ENCODE measurements at regions not wholly inside any gene's neighbourhood (a gene's known extent, or its start where the extent isn't known, plus 50 kb on each side); places are given as distances from the start of the nearest gene placed in this dataset.
A peak's percentile ranks its signal among the peaks of the same experiment; 100 is the strongest.

DNA sequence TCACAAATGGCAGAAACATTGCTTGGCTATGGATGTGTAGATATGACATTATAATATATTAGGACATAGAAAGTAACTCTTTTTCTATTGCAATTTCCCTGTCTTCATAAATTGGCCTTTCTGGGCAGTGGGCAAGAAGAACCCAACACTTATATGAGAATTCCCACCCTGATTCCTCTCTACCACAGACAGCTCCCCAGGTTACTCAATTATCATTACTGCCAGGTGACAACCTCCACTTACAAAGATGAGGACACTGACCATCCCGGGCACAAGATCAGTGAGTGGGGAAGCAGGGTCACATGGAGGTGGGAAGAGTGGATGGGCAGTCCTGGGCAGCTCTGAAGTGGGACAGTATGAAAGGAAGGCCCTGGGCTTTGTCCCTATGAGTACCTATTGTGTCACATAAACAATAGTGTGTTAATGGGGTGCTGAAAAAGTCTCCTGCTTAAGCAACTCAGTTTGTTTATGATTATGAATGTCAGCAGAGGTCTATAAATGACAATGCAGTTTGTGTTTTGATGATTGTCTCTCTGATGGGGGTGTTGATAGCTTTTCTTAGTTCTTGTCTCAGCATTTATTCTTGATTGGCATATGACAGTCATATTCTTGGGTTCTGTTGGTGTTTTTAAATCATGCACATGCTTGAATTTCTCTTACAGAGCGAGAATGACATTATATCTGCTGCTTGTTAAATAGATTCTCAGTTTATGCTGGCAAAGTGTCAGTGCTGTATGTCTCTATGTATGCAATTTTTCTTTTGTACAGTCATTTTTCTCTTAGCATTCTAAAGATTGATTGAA, 99.9 kb downstream of the SLIT2 start:
- Histone ChIP-seq H3K4me3 (no peak overlapping the region), H3K4me1 (no peaks in the 10 kb centered on the region), H3K9me3 (no peaks in the 10 kb centered on the region), H3K27ac (no peak overlapping the region), H3K27me3 (no peaks in the 10 kb centered on the region), H3K36me3 (no peaks in the 10 kb centered on the region)
- intact Hi-C loops (cut with DNase I): no loop called here
- ATAC-seq (no peak), DNase-seq (no peak), FAIRE-seq (no peak)
- TF ChIP-seq, protein P1, sequence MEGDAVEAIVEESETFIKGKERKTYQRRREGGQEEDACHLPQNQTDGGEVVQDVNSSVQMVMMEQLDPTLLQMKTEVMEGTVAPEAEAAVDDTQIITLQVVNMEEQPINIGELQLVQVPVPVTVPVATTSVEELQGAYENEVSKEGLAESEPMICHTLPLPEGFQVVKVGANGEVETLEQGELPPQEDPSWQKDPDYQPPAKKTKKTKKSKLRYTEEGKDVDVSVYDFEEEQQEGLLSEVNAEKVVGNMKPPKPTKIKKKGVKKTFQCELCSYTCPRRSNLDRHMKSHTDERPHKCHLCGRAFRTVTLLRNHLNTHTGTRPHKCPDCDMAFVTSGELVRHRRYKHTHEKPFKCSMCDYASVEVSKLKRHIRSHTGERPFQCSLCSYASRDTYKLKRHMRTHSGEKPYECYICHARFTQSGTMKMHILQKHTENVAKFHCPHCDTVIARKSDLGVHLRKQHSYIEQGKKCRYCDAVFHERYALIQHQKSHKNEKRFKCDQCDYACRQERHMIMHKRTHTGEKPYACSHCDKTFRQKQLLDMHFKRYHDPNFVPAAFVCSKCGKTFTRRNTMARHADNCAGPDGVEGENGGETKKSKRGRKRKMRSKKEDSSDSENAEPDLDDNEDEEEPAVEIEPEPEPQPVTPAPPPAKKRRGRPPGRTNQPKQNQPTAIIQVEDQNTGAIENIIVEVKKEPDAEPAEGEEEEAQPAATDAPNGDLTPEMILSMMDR (IDR thresholded peaks at IDR 0.05): no peak
- WGBS, 2 donors: 66 to 70% methylated on average over 2 of the region's 2 CpGs

DNA sequence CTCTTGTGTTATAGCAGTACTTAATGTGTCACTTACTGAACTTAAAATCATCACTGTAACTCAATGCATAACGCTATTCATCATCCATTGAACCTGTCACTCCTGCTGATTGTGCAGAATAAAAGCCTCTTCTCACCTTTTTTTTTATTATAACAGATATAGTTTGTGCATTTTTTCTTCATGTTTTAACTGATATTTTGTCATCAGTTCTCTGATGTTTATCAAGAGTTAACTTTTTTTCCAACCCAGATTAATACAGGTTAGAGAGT, 100.4 kb downstream of the SLIT2 start:
- FAIRE-seq (no peak), ATAC-seq (no peak), DNase-seq (no peak)
- intact Hi-C loops (cut with DNase I): no loop called here
- H3K27ac ChIP-seq: no peak overlapping the region
- TF ChIP-seq, protein P1 (IDR thresholded peaks at IDR 0.05): no peak
- no peaks in the 10 kb centered on the region for H3K36me3 ChIP-seq
- no peak overlapping the region for H3K4me3 ChIP-seq
- H3K27me3 ChIP-seq: no peaks in the 10 kb centered on the region
- WGBS, 2 donors: 30 to 39% methylated on average over 1 of the region's 1 CpG
- no peaks in the 10 kb centered on the region for H3K4me1 ChIP-seq
- H3K9me3 ChIP-seq: no peaks in the 10 kb centered on the region

- ATAC-seq (no peak), DNase-seq (no peak), FAIRE-seq (no peak)
- no peaks in the 10 kb centered on the region for H3K27me3 ChIP-seq
- H3K36me3 ChIP-seq: no peaks in the 10 kb centered on the region
- no peak overlapping the region for H3K27ac ChIP-seq
- no peaks in the 10 kb centered on the region for H3K9me3 ChIP-seq
- TF ChIP-seq, protein P1 (IDR thresholded peaks at IDR 0.05): no peak
- intact Hi-C loops (cut with DNase I): no loop called here
- H3K4me3 ChIP-seq: no peak overlapping the region
- 80 to 88% methylated on average over 2 of the region's 2 CpGs for WGBS, 2 donors
- no peaks in the 10 kb centered on the region for H3K4me1 ChIP-seq
Measured at GRCh38 chr4:20353646-20354045, 101.9 kb downstream of the SLIT2 start.

DNA sequence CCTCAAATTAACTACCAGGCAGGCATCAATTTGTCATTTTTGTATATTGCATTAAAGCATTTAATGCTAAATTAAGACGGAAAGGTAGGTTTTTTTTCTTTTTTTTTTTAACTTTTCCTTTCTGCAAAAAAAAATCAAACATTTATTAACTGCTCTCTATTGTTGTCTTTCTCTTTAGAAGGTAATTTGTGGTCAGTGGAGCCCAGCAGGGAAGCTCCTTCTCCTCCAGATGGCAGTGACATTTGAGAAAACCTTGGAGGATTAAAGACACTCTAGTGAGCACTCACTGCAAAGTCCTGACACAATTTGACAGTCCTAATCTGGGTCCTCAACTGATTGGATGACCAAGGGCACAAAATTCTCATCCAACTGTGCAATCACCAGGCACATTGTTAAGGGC, 102.4 kb downstream of the SLIT2 start:
- Histone ChIP-seq H3K27ac (no peak overlapping the region), H3K36me3 (no peaks in the 10 kb centered on the region), H3K4me3 (no peak overlapping the region), H3K9me3 (no peaks in the 10 kb centered on the region), H3K27me3 (no peaks in the 10 kb centered on the region), H3K4me1 (no peaks in the 10 kb centered on the region)
- ATAC-seq: no peak
- intact Hi-C loops (cut with DNase I): no loop called here
- DNase-seq: no peak
- FAIRE-seq: no peak
- WGBS, 2 donors: 33 to 43% methylated on average over 1 of the region's 1 CpG
- TF ChIP-seq, protein P1 (IDR thresholded peaks at IDR 0.05): no peak

DNA sequence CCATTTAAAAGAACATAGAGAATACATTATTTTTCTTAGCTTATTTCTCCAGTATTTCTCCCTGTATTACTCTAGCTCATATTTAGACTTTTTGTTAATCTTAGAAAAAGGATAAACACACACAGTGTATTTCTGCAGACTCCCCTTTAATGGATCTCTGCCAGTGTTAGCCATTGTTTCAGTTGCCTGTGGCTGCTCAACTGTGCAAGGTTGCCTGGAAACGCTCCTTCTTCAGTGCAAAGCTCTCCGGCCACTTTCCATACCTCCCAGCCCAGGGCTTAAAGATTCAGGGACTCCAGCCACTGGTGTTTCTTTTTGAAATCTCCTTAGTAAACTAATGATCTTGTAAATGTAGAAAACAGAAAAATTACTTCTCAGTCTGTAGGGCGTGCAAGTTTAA, 104.9 kb downstream of the SLIT2 start:
- Histone ChIP-seq H3K36me3 (no peaks in the 10 kb centered on the region), H3K27ac (no peak overlapping the region), H3K4me1 (no peaks in the 10 kb centered on the region), H3K9me3 (no peaks in the 10 kb centered on the region), H3K4me3 (no peak overlapping the region), H3K27me3 (no peaks in the 10 kb centered on the region)
- FAIRE-seq (no peak), ATAC-seq (peak in 2 of 4 donors; percentile 51 to 69), DNase-seq (no peak)
- 41 to 44% methylated on average over 3 of the region's 3 CpGs for WGBS, 2 donors
- TF ChIP-seq, protein P1 (IDR thresholded peaks at IDR 0.05): no peak
- intact Hi-C loops (cut with DNase I): no loop called here

Measured in pancreas (tissue), 10 donors.